Amygdala (tissue), 56 donors: ENCODE measurements at regions not wholly inside any gene's neighbourhood (a gene's known extent, or its start where the extent isn't known, plus 50 kb on each side); places are given as distances from the start of the nearest gene placed in this dataset.
"Not testable (repeated sequence)": the region's sequence is repeated elsewhere in the genome, so short reads cannot be mapped to it uniquely, and the experiment has no call there.

Source experiments
- DNase-seq, 56 donors: peaks; one replicate each; lab custom pipeline; 2025; lab: John Stamatoyannopoulos, UW

DNA sequence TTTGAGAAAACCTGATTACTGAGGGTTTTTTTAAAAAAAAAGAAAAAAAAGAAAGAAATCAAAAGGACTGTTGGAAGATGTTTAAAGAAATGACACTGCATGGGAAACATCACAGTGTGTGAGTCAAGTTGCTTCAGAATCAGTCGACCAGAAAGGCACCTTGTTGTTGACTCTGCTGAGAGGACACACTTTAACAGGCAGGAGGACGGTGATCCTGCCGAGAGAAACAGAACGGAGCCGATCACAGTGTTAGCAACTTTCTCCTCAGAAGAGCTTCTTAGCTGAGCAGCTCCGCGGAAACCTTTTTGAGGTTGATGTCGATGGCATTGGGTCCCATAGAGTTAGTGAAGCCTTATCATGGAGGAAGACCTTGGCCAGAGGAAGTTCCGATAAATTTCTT is 538.7 kb downstream of the RBFOX1 start:
- DNase-seq = no peak

DNA sequence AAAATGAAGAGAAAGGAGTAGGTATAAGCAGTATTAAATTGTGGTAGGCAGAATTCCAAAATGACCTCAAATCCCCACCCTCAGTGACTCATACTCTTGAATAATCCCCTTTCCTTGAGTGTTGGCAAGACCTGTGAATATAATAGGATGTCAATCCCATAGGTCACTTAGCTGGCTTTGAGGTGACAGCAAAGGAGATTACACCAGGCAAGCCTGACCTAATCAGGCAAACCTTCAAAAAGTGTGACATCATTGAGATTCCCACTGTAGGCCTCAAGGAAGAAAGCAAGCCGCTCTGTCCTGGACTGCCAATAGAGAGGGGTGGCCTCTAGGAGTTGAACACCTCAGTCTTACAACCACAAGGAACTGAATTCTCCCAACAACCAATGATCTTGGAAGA is 535.2 kb downstream of the RBFOX1 start:
- no peak for DNase-seq

DNA sequence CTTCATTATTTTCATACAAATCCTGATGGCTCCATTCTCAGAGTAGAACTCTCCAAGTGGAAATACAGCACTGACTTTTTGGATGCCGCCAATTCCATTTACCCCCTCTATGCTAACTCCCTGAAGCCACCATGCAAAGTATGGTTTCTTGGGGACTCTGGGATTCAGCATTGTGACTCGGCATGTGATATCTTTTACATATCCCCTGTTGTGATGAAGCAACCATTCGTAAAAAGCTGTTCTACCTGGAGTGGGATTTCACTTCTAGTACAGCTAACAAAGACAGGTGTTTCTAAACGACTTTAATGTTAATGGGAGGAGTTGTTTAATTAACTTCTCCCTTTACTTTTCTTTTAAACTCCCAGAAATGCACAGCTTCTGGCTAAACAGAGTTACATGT is 533.5 kb downstream of the RBFOX1 start:
- no peak for DNase-seq

DNA sequence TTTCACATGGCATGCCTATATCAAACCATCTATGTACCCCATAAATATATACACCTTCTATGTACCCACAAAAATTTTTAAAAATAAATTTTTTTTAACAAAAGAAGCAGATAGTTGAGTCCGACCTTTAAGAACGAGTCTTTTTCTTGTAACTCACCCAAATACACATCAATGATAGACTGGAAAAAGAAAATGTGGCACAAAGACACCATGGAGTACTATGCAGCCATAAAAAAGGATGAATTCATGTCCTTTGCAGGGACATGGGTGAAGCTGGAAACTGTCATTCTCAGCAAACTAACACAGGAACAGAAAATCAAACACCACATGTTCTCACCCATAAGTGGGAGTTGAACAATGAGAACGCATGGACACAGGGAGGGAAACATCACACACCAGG is 532.7 kb downstream of the RBFOX1 start:
- not testable (repeated sequence) for DNase-seq

DNA sequence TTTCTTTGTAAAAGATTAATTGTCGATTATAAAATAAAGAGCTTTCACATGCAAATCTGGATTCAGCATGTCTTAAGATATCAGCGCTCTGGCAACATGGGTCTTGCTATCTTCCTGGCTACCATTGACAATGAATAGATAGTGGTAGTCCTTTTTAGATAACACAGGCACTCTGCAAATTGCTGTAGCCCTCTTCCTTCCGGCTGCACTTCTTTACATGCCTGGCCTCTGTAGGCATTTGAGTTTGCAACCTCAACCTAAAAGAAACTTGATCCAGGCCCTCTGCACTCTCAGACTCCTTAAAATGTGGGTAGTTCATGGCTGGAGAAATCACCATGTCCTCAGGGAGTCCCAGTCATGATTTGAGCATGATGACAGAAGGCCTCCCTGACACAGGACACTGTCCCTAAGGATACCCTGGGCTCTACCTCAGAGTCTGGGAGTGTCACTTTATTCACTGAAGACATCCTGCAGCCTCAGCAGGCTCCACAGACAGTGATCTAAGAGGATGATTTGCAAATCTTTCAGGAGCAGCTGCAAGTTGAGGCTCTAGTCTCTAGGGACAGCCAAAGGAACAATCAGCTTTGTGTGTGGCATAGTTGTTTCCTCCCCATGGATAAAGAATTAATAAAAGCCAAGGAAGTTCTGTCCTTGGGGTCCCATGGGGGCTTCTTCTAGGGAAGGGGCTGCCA is 529.4 kb downstream of the RBFOX1 start:
- DNase-seq = no peak

DNA sequence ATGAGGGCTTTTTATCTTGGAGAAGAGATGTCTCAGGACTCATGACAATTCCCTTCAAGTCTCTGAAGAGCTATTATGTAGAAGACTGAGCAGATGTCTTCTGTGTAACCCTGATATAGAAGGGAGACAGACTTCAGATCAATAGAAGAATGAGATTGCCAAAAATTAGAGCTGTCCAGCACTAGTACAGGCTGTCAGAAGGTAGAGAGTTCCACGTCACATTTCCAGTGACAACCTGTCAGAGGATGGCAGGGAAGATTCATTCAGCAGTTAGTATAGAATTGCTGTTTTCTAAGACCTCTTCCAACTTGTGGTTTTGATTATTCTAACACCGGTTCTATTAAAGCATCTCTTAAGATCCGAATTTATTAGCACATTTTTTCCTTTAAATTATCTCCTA is 520.6 kb downstream of the RBFOX1 start:
- DNase-seq = no peak

DNA sequence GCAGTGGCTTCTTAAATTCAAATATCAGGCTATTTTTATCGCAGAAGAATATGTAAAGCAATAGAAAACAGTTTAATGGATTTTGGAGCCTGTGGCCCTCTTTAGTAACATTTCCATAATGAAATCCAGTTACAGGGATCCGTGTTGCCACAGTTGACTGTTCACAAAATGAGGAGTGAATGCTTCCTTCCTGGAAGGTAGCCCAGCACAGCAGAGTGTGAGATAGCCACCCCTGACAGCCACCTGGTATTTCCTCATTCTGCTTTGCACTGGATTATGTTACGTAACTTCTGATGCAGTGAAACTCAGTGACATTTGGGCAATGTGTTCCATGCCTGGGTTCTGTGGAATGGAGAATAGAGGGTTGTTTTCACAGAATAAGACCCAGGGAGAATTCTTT is 517.2 kb downstream of the RBFOX1 start:
- no peak for DNase-seq

DNA sequence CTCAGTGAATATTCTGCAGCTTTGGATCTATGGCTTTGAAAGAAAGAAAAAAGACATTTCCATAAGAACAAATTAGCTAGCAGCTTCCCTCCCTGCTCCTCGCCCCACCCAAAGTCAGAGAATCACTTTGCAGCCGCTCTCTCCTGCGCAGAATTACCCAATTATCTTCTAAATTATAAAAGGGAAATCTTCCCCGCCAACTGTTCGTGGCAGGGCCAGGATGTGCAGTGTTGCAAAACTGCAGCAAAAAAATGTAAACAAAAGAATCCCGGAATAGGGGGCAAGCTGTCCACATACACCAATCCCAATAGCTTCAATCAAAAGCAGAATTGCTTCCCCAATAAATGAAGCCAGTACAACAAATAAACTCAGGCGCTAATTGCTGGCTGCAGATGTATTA is 510.6 kb downstream of the RBFOX1 start:
- DNase-seq = no peak

DNA sequence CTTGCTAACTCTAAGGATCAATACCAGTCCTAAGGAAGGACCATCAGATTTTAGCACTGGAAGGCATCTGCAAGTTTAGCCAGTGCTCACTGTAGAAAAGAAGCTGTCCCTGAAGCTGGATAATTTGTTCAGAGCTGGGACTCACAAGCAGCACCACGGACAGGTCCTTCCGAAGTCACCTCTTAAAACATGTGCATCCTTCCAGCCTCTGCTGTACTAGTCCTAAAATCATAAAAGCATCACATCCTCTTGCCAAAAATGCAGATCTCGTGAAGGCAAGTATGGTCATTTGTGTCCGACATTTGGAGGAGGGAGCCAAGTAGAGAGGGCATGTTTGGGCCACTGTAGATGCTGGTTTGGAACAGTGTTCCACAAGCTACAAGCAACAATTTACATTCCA is 506.9 kb downstream of the RBFOX1 start:
- no peak for DNase-seq

DNA sequence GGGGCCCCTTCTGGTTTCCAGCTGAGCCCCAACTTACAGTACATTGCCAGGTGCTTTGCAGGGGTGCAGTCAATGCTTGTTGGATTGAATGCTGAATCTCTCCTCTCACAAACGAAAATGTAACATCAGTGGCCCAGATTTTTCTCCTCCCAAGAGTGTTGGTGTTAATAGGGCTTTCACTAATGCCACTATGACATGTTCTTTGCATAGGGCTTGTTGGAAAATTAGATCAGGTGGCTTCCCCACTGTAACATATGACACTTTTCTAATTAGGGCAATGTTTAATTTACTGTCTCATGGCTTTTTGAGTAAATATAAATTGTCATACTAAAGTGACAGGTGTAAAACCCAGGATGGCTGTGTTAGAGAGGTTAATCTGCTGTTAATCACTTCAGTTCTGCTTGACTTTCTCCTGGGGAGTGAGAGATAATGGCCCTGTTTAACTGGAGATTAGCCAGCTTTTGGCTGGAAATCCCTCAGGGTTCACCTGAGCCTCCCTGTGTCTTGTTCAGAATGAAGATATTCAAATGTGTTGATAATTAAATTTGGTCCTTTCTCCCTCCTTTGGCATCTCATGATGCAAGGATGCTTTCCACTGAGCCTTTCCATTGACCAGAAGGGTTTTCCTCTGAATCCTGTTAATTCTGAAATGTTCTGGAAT is 502.3 kb downstream of the RBFOX1 start:
- DNase-seq = no peak

DNA sequence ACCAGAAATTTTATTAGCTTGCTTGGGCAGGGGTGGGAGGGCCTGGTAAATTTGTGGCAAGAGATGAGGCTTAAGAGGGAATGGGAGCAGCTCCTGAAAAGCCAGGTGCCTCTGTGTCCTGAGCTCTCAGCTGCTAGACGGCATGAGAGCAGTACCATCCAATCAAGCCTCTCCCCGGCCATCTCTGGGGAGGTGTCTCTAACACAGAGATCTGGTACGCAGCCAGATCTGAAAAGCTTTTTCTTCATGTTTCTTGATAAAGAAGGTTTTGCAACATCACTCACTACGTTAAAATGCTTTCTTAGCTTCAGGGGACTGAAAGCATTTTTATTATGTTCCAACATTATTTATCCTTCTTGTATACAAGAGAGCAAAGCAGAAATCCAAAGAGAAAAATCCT is 488.2 kb downstream of the RBFOX1 start:
- DNase-seq = no peak

DNA sequence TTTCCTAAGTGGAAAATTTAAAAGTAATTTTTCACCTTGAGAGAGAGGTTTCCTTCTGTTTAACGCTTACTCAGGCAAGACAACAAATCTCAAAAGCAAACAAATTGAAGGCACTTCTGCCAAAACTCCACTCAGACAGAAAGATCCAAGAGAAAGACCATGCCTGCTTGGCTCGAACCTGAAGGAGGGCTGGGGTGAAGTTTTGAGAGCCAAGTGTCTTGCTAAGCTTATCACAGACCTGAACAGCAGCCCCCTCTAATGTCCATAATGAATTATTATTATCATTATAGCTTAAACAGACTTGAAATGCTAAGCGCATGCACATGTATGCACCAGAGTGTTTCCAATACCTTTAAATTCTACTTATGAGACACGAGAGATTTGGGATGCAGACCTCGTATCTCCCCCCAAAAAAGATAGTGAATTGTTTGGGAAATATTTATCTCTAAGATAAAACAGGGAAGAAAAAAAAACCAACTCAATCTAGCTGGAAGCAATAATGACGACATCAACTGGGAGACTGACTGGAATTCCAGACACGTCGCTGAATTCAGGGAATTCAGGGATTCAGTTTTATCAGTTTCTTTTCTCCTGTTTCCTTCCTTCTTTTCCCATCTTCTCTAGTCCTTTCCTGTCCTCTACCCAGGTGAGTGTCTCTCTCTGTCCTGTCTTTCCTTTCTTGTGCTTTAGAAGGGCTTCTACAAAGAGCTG is 473.2 kb downstream of the RBFOX1 start:
- DNase-seq = no peak

DNA sequence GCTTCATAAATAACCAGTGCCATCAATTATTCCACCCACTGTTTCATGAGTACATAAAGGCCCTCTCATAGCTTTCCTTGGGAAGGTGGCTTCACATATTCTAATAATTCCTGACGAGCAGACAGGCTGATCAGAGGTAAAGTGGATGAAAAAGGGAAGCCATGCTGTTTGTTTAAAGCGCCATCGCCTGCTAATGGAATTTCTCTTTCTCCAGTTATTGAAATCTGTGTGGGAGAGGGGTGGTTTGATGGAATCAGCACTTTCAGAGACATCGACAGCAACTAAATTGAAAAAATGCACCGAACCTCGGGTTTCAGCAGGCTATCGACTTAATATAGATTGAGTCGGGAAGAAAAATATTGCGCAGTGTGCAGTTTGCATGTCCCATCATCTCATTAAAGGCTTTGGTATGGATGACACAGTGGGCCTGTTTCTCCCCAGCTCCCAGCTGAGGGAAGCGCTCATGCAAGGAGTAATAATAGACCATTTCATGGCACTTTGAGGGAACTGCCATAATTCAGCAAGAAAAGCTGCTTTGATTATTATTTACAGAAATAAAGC is 472.1 kb downstream of the RBFOX1 start:
- no peak for DNase-seq

DNA sequence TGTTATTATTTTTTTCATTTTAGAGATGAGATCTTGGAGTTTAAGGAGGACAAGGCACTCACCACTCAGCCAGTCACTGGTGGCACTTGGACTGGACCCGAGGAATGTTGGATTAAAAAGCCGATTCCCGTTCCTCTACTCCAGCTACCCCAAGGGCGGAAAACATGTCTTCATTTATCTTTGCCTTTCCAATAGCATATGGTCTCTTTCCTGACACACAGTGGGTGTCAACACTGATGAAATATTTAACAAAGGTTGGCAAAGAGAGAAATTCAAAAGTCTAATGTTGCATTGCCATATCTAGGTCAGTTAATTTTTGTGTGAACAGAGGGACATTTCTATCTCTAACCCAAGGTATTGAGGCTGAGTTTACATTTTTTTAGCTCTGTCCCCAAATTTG is 459.7 kb downstream of the RBFOX1 start:
- DNase-seq = no peak

DNA sequence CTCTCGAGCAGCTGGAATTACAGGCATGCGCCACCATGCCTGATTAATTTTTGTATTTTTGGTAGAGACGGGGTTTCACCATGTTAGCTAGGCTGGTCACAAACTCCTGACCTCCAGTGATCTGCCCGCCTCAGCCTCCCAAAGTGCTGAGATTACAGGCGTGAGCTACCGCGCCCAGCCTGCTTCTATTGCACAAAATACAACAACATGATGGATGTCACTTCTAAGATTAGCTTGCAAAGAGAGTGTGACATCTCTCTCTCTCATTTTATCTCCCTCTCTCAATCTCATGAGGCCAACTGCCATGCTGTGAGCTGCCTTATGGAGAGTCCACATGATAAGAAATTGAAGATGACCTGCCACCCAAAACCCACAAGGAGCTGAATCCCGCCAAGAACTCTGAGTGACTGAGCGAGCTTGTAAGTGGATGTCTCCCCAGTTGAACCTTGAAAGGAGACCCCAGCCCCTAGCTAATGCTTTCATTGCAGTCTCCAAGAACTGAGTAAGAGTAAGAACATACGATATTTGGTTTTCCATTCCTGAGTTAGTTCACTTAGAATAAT is 458.5 kb downstream of the RBFOX1 start:
- DNase-seq = no peak

DNA sequence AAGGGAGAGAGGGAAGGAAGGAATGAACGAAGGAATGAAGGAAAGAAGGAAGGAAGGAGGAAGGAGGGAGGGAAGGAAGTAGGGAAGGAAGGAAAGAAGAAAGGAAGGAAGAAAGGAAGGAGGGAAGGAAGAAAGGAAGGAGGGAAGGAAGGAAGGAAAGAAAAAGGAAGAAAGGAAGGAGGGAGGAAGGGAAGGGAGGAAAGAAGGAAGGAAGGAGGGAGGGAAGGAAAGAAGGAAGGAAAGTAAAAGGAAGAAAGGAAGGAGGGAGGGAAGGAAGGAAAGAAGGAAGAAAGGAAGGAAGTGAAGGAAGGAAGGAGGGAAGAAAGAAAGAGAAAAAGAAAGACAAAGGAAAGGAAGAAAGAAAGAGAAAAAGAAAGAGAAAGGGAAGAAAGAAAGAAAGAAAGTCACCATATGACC is 442.4 kb downstream of the RBFOX1 start:
- DNase-seq = no peak

DNA sequence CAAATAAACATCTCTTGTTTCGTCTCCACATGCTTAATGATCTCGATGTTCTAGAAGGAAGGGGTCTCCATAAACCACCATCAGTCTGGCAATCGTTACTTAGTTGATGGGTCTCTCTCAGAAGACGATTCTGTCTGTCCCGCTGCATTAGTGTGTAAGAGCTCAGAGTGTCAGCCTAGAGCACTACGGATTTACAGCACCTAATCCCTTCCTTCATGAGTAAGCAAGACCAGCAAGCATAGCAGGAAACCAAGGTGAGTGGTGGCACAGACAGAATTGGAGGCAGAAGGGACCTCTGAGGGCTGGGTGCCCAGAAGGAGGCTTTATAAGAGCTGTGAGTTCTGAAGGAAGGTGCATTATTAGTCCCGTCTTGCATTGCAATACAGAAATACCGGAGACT is 440.1 kb downstream of the RBFOX1 start:
- DNase-seq = no peak

DNA sequence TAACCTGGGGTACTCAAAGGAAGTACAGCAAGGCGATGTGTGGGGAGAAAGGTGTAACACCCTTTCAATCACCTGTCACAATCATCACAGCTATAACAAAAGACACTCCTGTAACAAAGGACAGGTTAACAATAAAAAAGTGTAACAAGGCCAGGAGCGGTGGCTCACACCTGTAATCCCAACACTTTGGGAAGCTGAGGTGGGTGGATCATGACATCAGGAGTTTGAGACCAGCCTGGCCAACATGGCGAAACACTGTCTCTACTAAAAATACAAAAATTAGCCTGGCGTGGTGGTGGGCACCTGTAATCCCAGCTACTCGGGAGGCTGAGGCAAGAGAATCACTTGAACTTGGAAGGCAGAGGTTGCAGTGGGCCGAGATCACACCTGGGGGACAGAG is 436.4 kb downstream of the RBFOX1 start:
- DNase-seq = not testable (repeated sequence)

DNA sequence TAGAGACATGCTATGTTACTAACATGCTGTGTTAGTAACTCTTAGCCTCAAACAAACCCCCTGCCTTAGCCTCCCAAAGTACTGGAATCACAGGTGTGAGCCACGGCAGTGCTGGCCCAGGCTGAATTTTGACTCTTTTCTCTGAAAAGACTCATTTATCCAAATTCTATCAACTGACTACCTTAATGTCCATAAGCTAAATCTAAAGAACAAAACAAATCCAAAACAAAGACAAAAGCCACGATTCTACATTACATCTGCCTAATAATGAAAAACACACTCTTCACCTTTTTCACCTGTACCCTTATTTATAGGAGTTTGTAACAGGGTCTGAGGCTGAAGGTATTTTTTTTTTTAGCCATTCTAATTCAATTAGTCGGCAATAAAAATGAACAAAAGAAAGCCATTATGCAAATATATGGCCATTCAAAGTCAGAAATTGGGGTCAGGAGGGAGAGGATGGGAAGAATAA is 432.5 kb downstream of the RBFOX1 start:
- no peak for DNase-seq

DNA sequence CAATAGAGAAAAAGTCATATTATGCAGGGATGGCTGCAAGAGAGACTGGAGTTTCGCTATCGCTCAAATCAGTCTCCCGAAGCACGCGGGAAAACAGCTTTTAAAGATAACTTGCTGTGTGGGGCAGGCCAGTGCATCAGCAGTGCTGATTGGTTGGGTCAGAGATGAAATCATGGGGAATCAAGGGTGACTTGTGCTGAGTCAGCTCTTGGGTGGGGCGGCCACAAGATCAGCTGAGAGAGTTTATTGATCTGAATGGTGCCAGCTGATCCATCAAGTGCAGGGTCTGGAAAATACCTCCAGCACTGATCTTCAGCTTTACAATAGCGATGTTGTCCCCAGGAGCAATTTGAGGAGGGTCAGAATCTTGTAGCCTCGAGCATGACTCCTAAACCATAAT is 430.5 kb downstream of the RBFOX1 start:
- DNase-seq = no peak
